GM13977 (cell line): ENCODE measurements at regions not wholly inside any gene's neighbourhood (a gene's known extent, or its start where the extent isn't known, plus 50 kb on each side); places are given as distances from the start of the nearest gene placed in this dataset.

Source experiments
- DNase-seq: peaks from one replicate; pipeline ENCODE4 v3.0.0; 2012; ENCODE audit warnings: low spot score
- in situ Hi-C: fragments of 300-500 bp; cut with MboI; formaldehyde crosslinking; loops from one replicate; pipeline ENCODE4 v1.12.0; 2022; ENCODE audit warnings: low sequenced_read_pairs, low pct_unique_long_range_greater_than_20kb, mixed read lengths, inconsistent platforms; ENCODE audit not compliant: unreplicated experiment
- TF ChIP-seq, protein P1 (sequence below): IDR thresholded peaks from 2 replicates; pipeline ENCODE4 v1.5.1; 2012; ENCODE audit warnings: mild to moderate bottlenecking, control low read depth; ENCODE audit not compliant: insufficient read depth; ENCODE audit errors: extremely low read depth, missing control alignments

DNA sequence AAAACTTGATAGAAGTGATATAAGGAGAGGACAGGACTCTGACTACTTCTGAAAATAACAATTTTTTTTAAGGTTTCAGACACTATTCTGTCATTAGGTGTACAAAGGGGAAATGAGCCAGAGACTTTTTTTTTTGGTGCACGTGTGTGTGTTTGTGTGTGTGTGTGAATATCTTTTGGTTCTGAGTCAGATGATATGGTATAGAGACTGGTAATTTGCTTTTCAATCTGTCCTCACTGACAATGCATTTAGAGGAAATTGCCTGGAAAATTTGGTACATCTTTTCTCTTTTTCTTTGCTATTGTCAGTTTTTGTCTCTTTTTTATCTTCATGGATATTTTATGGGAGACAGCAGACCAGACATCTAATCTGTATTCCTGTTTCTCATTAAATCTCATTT, 59.3 kb downstream of the DDIT4L start:
- TF ChIP-seq, protein P1, sequence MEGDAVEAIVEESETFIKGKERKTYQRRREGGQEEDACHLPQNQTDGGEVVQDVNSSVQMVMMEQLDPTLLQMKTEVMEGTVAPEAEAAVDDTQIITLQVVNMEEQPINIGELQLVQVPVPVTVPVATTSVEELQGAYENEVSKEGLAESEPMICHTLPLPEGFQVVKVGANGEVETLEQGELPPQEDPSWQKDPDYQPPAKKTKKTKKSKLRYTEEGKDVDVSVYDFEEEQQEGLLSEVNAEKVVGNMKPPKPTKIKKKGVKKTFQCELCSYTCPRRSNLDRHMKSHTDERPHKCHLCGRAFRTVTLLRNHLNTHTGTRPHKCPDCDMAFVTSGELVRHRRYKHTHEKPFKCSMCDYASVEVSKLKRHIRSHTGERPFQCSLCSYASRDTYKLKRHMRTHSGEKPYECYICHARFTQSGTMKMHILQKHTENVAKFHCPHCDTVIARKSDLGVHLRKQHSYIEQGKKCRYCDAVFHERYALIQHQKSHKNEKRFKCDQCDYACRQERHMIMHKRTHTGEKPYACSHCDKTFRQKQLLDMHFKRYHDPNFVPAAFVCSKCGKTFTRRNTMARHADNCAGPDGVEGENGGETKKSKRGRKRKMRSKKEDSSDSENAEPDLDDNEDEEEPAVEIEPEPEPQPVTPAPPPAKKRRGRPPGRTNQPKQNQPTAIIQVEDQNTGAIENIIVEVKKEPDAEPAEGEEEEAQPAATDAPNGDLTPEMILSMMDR: no peak
- in situ Hi-C loops: no loop called here
- DNase-seq: no peak

DNA sequence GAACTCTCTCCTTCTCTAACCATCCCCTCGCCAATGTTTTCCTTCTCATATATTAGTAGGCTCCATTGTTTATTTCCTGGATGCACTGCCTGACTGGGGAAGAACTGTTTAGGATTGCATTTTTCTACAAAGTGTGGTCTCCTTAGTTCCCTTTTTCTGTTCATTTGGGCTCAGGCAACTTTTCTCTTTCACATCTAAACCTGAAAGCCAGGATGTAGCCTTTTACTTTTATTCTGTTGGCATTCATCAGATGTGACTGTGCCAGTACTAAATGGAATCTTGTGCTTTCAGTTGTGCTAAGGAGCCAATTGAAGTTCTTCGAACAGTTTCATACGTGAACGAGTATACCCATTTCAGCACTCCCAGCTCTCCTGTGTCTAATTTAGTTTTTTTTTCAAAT, 59.8 kb downstream of the DDIT4L start:
- TF ChIP-seq, protein P1: no peak
- DNase-seq: no peak
- in situ Hi-C loops: no loop called here

DNA sequence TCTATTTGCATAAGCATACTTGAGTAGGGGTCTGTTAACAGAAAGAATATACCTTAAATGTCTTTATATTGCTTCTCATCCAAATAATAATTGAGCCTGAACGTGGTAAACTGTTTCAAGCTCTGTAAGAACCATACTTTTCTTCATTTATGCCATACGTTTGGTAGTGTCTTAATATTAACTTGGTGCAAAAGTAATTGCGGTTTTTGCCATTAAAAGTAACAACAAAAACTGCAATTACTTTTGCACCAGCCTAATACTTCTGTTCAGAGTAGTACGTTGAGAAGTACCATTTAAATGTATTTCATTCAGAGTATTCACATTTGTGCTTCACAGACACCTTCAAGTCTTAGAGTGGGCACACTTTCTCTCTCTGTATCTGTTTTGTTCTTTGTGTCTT, 60.5 kb downstream of the DDIT4L start:
- TF ChIP-seq, protein P1: no peak
- DNase-seq: no peak
- in situ Hi-C loops: no loop called here

DNA sequence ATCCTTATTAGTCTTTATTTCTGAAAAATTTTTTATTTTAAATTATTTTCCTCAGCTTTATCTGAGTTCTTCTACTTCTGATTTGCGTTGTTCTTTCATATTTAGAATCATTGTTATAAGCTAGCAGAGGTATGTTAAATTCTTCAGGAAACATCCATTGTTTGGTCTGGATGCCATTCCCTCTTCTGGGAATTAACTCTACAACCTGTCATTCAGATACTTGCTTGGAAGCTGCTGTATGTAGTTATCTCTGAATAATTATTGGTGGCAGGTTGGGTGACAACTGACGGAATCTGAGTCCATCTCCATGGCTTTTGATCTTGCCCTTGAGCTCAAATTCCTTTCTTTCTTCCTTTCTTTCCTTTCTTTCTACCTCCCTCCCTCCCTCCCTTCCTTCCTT, 61.9 kb downstream of the DDIT4L start:
- TF ChIP-seq, protein P1: no peak
- in situ Hi-C loops: no loop called here
- no peak for DNase-seq

DNA sequence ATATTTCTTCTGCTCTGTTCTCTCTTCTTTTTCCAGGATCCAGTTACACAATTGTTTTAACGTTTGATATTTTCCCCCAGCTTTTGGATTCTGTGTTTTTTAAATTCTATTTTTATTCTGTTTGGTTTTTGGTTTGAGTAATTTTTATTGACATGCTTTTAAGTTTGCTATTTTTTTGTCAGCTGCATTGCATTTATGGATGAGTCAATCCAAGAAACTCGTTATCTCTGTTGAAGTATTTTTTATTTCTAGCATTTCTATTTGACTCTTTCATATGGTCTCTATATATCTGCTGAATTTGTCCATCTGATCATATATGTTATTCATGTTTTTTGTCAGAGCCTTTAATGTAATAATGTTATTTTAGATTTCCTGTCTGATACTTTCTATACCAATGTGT, 65.6 kb downstream of the DDIT4L start:
- no peak for DNase-seq
- in situ Hi-C loops: no loop called here
- TF ChIP-seq, protein P1: no peak

DNA sequence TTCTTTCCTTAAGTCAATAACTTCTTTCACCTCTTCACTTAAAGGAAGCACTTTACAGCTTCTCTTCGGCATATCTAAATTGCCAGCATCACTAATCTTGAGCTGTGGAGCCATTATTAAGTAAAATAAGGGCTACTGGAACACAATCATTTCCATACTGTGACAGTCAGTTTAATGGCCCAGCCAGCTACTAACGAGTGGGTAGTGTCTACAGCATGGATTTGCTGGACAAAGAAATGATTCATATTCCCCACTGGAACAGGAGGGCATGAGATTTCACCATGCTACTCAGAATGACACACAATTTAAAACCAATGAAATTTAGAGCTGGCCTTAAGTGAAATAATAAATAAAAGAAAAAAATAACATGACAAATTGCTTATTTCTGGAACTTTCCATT, 72.1 kb downstream of the DDIT4L start:
- in situ Hi-C loops: no loop called here
- TF ChIP-seq, protein P1: no peak
- no peak for DNase-seq

DNA sequence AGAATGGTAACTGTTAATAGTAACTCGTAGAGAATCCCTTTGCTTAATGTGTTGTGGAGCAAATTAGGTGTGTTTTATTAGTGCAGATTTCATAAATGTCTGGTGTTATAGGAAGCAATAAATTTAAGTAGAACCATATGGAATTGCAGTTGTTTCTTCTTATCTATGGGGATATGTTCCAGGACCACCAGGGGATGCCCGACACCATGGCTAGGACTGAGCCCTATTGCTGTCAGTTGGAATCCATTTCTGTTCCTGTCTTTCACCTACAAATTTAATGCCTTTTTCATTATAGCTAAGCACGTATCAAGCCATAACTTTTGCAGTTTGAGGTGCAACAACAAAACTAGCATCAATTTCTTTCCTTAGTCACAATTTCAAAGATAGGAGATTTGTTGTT, 72.5 kb downstream of the DDIT4L start:
- TF ChIP-seq, protein P1: no peak
- in situ Hi-C loops: no loop called here
- no peak for DNase-seq
